NCI-H1694 (cell line): ENCODE measurements at regions not wholly inside any gene's neighbourhood (a gene's known extent, or its start where the extent isn't known, plus 50 kb on each side); places are given as distances from the start of the nearest gene placed in this dataset.

Experiments
- DNase-seq: peaks from one replicate; lab custom pipeline; 2025; lab: John Stamatoyannopoulos, UW

DNA sequence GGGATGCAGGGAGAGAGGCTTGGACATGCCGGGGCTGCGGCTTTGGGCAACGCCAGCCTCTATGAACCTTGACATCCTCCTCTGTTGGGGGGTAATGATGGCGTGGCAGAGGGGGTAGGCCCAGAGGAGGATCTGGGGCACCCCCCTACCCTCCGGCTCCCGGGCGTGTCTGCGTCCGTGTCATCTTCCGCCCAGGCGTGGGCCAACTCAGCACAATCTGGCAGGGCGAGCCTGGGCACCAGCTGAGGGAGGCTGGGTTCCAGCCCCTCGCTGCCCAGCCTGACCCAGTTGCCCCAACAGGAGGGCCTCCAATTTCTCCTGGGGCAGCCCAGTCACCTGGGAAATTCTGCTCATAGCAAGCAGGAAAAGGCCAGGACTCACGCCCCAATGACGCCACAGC lies 62.9 kb upstream of the IL17B start:
- DNase-seq, result no peak

GRCh38 chr5:149441194-149441753 lies 62.2 kb upstream of the IL17B start:
- no peak for DNase-seq

GRCh38 chr5:149439899-149440542 lies 60.9 kb upstream of the IL17B start:
- peak; percentile 31 for DNase-seq

GRCh38 chr5:149438711-149439132 lies 59.6 kb upstream of the IL17B start:
- no peak for DNase-seq

- DNase-seq, result no peak
Observed at GRCh38 chr5:149438281-149438680, 59.2 kb upstream of the IL17B start.

GRCh38 chr5:149437391-149438040 lies 58.4 kb upstream of the IL17B start:
- DNase-seq, result no peak

DNA sequence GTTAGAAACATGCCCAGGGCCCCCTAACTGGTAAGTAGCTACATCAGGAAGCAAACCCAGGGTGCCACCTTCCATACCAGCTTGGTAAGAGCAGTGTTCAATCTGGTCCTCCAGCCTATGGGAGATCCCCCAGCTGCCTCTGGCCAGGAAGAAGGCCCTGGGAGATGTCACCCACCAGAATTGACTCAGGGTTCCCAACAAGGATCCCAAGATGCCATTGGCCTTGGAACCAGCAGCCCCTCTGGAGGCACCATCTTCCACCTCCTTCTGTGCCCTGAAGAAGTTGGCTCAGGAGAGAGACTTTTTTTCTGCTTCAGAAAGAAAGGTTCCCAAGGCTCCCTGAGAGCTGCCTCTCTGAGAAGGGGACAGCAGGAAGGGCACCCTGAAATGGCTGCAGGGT lies 56.6 kb upstream of the IL17B start:
- DNase-seq, result no peak

GRCh38 chr5:149435015-149435376 lies 55.9 kb upstream of the IL17B start:
- DNase-seq, result no peak

DNA sequence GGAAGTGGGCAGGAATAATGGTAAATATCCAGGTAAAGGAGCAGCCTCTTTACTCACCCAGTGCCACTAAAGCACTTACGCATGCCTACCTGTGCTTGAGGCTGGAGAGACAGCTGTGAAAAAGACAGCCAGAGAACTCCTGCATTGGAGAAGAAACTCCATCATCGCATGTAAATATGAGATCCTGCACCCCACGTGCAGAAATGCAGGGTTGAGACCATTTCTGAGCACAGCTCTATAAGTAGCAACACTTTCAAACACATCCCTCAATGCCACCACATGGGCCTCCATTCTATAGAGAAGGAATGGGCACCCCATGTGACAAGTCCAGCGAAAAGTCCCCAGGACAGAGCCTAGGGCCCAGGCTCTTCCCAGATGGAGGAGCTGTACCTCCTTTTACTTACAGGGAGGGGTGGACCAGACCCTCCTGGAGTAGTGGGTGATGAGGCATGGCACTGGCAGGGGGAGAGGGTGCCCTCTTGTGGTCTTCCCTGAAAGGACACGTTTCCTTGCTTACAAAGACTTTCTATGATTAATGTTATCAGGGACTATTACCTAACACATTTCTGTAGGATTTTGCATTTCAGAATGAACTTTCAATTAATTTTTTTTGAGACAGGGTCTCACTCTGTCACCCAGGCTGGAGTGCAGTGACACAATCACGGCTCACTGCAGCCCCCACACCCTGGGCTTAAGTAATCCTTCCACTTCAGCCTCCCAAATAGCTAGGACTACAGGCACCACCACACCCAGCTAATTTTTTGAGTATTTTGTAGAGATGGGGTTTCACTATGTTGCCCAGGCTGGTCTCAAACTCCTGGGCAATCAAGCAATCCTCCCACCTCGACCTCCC lies 55.3 kb upstream of the IL17B start:
- peak; percentile 31 for DNase-seq

DNA sequence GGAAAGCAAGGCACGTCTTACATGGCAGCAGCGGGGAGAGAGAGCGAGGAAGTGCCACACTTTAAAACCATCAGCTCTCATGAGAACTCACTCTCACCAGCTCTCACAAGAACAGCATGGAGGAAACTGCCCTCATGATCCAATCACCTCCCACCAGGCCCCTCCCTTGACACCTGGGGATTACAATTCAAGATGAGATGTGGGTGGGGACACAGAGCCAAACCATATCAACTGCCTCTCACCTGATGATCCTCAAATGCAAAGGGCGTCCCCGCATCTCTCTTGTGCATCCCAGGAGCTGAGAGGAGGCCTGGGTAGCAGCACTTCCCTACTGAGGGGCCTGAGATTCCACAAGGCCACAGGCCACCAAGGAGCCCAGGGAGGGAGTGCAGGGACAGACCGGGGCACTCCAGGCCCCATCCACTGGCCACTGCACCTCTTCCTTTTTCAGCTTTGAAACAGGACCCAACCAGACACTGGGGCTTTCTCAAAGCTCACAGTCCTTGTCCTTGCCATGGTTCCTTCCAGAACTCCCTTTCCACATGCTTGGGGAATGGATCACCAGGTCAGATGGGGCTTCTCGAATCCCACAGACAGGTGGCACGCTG lies 54.5 kb upstream of the IL17B start:
- no peak for DNase-seq

- DNase-seq, result no peak
Observed at GRCh38 chr5:149432911-149433401, 53.9 kb upstream of the IL17B start.

GRCh38 chr5:149432376-149432775 lies 53.3 kb upstream of the IL17B start:
- DNase-seq, result no peak

GRCh38 chr5:149429839-149430721 lies 51.0 kb upstream of the IL17B start:
- no peak for DNase-seq
